ENCODE measurements at regions not wholly inside any gene's neighbourhood (a gene's known extent, or its start where the extent isn't known, plus 50 kb on each side); places are given as distances from the start of the nearest gene placed in this dataset.

DNA sequence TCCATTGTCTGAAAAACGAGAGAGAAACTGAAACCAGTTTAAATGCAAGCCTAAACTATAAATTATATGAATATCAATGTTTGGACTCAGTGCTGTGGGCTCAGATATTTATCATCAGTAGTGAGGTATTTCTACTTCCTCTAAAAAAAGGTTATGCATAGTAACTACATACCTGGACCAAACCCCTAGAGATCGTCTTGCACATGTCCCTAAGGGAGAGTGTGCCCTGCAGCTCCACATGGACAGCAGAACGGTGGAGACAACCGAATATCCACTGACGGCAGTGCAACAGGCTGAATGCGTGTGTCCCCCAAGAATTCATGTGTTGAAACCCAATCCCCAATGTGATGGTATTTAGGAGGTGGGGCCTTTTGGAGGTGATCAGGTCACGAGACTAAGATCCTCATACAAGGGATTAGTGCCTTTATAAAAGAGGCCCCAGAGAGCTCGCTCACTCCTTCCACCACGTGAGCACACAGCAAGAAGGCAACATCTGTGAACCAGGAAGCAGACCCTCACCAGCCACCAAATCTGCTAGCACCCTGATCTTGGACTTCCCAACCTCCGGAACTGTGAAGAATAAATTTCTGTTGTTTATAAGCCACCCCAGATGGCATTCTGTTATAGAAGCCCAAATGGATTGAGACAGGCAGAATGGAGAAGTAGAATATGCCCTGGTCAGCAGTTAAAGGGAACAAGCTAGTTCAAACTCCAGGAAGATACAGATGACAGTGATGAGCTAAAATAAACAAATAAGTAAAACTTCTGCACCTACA lies 208.4 kb downstream of the ANAPC1 start:
- no peak for TF ChIP-seq EZH2 (IDR thresholded peaks at IDR 0.05)
- TF ChIP-seq, protein P1, sequence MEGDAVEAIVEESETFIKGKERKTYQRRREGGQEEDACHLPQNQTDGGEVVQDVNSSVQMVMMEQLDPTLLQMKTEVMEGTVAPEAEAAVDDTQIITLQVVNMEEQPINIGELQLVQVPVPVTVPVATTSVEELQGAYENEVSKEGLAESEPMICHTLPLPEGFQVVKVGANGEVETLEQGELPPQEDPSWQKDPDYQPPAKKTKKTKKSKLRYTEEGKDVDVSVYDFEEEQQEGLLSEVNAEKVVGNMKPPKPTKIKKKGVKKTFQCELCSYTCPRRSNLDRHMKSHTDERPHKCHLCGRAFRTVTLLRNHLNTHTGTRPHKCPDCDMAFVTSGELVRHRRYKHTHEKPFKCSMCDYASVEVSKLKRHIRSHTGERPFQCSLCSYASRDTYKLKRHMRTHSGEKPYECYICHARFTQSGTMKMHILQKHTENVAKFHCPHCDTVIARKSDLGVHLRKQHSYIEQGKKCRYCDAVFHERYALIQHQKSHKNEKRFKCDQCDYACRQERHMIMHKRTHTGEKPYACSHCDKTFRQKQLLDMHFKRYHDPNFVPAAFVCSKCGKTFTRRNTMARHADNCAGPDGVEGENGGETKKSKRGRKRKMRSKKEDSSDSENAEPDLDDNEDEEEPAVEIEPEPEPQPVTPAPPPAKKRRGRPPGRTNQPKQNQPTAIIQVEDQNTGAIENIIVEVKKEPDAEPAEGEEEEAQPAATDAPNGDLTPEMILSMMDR (IDR thresholded peaks at IDR 0.05 in 2 of 3, conservative IDR thresholded peaks at IDR 0.05 in 1 of 3; ENCODE audit: borderline replicate concordance in 1 of 3, insufficient read depth in 1 of 3, low read depth in 2 of 3, low read length in 2 of 3), result no peak
- TF ChIP-seq, protein P2, sequence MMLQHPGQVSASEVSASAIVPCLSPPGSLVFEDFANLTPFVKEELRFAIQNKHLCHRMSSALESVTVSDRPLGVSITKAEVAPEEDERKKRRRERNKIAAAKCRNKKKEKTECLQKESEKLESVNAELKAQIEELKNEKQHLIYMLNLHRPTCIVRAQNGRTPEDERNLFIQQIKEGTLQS (IDR thresholded peaks at IDR 0.05), result no peak

All from HCT116 (cell line).